Activated T-cell treated with anti-CD3 and anti-CD28 coated beads for 1 hour (primary cell): ENCODE measurements at regions not wholly inside any gene's neighbourhood (a gene's known extent, or its start where the extent isn't known, plus 50 kb on each side); places are given as distances from the start of the nearest gene placed in this dataset.
"Not testable (repeated sequence)": the region's sequence is repeated elsewhere in the genome, so short reads cannot be mapped to it uniquely, and the experiment has no call there.

Source experiments
- DNase-seq: peaks from one replicate; pipeline ENCODE4 v3.0.0-alpha.2; 2020; ENCODE audit warnings: low read depth

DNA sequence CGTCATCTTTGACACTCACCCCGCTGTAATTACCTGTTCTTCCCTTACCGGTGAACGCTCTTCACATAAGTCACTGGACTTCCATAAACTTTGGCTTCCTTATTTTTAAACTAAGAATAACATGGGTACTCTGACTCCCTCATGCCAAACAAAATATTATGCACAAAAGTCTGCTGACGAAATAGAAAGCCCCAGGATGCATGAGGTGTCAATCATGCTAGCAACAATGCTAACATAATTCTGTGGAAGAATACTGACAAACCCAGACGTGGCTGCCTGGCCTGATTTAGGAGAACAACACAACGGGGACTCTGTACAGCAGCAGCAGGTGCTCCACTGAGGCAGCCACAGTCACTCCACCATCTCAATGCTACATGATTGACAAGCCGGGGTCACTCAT, 137.5 kb downstream of the CCDC71L start:
- DNase-seq, result no peak

DNA sequence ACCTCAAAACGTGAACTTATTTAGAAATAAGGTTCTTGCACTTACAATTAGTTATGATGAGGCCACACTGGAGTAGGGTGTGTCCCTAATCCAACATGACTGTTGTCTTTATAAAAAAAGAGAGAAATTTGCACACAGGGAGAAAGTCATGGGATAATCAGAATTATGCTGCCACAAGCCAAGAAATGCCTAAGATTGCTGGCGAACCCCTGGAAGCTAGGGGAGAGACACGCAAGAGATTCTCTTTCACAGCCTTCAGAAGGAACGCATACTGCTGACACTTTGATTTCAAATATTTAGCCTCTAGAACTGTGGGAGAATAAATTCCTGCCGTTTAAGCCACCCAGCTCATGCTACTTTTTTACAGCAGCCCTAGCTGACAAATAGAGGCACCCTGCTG, 138.3 kb downstream of the CCDC71L start:
- no peak for DNase-seq

DNA sequence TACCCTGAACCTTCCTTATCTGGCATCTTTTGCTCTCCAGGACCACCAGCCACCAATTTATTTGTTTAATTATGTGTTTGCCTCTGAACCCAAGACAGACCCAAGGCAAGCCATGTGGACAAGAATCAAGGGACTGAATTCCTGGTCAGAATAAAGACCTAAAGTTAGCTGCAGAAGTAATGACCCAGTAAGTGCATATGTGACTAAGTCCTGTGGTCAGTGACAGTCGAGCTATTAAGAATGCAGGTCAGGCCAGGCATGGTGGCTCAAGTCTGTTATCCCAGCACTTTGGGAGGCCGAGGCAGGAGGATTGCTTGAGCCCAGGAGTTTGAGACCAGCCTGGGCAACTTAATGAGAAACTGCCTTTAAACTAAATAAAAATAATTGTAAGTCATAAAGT, 139.4 kb downstream of the CCDC71L start:
- DNase-seq, result no peak

DNA sequence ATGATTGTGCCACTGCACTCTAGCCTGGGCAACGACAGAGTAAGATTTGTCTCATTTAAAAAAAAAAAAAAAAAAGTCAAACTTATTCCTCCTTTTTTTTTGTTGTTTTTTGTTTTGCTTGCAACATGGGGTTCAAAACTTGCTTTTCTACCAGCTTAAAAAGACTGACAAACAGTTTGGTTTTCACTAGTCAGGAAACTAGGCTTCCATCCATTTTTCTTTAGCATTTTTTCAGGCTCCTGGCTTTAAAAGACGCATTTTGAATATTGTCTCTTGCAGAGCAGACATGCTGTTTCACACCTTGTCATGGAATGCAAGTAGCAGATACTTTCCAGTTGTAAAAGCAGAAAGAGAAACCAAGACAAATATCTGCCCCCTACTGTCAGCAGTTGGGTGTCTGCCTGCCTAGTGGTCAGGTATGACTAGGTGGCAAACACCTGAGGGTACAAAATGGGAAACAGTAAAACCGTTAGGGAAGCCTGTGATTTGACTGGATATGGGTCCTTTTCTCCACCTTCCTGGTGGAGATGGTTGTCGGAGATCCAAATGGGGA, 139.9 kb downstream of the CCDC71L start:
- DNase-seq, result no peak

DNA sequence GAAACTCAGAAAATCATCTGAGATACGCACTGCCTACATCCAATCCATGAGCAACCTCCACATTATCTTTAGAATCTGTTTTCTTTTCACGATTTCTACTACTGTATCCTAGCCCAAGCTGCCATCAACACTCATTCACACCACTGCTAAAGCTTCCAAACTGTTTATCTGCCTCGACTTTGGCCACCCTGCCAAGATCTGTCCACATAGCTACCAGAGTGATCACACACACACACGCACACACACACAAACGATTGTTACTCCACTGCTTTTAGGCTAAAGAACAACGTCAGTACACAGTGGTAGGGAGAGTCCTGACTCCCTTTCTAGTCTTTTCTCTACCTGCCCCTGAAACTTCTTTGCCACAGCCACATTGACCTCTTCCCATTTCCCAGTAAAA, 142.0 kb downstream of the CCDC71L start:
- DNase-seq, result no peak

DNA sequence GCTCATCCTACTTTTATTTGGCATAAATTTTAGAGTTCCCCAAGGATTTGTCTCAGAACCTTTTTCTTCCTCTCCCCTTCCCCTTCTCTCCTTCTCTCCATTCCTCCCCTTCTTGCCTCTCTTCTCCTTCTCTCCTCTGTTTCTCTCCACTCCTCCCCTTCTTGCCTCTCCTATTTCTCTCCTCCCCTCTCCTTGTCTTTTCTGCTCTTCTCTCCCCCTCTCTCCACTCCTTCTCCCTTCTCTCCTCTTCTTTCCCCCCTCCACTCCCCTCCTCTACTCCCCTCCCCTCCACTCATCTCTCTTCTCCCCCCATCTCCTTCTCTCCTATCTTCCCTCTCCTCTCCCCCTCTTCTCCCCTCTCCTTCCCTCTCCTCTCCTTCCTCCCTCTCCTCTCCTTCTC, 142.7 kb downstream of the CCDC71L start:
- DNase-seq, result no peak

DNA sequence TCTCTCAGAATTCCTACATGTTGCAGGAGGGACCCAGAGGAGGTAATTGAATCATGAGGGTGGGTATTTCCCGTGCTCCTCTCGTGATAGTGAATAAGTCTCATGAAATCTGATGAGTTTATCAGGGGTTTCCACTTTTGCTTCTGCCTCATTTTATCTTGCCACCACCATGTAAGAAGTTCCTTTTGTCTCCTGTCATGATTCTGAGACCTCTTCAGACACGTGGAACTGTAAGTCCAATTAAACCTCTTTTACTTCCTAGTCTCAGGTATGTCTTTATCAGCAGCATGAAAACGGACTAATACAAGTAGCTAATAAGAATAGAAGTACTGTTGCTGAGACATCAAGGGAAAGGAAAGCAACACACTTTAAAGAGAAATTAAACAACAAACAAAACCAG, 143.4 kb downstream of the CCDC71L start:
- no peak for DNase-seq

DNA sequence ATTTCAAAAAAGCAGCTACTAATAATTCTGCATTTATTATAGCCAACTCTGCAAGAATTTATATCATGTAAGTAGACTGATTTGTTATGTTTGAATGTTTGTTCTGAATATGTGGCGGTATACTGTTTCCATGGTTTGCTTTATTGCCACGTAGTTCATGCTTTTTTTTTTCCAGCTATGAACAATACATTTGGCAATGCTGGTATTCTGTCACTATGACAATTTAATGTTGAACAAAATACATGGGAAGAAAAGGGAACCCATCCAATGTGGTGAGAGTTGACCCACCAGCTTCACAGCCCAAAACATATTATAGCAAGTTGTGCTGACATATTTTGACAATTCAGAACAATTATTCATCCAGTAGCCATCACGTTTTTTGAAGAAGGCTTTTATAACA, 145.6 kb downstream of the CCDC71L start:
- DNase-seq, result no peak

DNA sequence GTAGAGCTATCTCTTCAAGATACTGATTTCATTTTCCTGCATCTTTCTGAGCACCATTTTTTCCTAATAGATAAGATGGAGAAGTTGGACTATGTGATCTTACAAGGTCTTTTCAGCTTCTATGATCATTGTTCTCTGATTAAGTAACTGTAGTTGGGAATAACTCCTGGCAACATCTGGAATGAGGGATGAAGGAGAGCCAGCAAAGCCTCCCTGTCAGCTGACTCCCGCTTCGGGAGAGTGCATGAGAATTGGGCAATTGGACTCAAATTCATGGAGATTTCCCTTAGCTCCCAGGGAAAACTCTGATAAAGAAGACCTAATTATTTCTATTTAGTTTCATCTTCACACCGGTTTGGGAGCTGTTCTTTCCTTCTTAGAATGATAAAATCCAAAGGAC, 146.1 kb downstream of the CCDC71L start:
- no peak for DNase-seq

DNA sequence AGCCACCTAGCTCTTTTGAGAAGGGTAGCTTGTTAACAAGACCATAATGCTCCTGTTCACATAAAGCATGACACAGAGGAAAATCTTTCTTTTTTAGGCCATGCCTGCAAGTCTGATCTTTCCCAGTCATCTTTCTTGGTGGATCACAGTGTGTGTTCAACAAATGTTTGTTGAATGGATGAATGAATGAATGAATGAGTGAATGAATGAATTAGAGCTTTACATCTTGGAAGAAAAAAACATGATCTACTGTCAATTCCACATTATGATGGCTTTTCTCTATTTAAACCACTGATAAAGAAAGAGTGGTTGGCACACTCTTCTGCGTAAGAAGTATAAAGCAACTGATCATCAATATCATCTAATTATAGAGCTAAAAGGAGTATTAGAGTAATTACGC, 148.7 kb downstream of the CCDC71L start:
- no peak for DNase-seq

DNA sequence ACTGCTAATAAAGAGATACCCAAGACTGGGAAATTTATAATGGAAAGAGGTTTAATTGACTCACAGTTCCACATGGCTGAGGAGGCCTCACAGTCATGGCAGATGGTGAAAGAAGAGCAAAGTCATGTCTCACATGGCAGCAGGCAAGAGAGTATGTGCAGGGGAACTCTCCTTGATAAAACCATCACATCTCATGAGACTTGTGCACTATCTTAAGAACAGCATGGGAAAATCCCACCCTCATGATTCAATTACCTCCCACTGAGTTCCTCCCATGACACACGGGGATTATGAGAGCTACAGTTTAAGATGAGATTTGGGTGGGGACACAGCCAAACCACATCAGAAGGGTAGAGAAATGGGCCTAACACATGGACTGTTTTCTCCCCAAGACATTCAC, 156.3 kb downstream of the CCDC71L start:
- DNase-seq, result no peak

DNA sequence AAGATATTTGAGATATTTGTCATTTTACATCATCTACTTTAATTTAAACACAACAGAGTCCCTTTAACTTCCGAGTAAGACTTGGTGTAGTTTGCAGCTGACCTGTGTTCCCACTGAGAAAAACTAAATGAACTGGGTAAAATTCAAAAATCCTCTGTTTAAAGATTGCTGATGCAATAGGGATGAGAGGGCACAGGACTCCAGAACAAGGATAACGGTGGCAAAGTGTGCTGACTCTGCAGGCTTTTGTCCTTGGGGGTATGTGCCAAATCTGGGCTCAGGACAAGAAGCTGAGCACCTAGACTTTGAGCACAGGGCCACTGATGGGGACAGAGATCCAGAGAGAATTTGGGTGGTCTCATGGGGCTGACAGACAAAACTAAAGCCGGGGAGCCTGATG, 156.8 kb downstream of the CCDC71L start:
- DNase-seq, result no peak

DNA sequence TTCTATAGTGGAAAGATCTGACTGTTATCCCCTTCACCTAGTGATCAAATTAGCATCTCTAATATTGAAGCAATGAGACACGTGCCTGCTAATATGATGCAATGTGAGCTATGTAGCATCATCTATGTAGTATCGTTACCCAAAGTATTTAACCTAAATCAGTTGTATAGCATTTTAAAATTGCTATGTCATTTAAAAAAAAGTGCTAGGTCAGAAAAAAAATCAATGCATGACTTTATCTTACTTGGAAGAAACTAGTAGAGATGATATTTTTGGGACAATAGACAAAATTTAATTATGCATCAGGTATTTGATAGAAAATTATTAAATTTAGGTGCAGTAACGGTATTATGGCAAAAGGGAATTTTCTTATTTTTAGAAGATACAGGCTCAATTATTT, 157.3 kb downstream of the CCDC71L start:
- no peak for DNase-seq

DNA sequence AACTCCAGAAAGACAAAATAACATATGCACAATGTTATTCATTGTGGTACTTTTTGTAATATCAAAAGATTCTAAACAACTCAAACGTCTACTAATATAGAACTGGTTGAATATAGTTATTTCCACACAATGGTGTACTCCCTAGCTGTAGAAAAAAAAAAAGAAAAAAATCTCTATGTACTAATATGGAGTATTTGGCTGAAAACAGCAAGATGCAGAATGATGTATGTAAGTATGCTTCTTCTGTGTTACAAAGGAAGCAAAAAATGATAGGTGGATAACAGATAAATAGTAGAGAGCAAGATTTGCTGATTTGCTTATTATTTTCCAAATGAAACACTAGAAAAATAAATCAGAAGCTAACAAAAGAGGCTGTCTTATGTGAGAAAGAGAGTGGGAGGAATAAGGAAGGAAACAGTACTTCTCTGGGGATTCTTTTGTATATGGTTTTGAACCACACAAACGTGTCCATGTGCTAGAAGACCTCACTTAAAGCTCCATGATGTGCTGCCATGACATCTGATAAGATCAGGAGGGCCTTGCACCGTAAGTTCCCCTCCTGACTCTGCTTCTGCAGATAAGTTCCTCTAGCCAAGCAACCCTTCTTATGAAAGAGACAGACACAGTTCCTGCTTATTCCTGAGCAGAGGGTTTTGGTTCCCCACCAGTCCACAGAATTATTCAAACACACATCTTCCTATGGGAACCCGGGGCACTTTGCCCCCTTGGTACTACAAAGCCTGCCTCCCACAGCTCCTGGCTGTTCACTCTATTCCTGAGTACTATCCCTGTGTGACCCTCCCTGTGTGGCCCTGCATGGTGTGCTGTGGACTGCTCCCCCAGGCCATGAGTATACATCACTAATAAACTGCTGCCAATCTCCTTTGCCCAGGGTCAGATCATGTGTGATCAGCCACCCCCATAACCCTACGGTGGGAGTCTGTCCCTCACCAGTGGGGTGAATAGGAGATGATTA, 159.1 kb downstream of the CCDC71L start:
- DNase-seq, result no peak

DNA sequence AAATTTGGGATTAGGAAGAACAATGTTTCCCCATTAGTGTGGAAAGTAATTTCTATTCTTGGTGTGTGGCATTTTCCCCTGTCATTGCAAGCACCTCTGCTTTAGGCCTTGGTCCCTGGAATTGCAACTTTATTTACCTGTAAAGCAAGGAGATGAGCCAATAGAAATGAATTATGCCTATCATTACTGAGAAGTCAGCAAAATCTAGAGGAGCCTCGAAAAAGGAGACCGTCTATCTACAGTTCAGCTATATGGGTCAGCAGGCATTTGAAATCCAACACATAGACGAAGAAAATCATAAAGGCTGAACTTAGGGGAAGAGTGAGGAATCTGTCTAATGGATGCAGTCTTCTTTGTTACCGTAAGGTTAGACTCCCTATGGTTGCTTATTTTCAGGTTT, 161.1 kb downstream of the CCDC71L start:
- no peak for DNase-seq

DNA sequence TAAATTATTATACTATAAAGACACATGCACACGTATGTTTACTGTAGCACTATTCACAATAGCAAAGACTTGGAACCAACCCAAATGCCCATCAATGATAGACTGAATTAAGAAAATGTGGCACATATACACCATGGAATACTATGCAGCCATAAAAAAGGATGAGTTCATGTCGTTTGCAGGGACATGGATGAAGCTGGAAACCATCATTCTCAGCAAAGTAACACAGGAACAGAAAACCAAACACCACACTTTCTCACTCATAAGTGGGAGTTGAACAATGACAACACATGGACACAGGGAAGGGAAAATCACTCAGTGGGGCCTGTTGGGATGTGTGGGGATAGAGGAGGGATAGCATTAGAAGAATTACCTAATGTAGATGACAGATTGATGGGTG, 163.0 kb downstream of the CCDC71L start:
- not testable (repeated sequence) for DNase-seq

DNA sequence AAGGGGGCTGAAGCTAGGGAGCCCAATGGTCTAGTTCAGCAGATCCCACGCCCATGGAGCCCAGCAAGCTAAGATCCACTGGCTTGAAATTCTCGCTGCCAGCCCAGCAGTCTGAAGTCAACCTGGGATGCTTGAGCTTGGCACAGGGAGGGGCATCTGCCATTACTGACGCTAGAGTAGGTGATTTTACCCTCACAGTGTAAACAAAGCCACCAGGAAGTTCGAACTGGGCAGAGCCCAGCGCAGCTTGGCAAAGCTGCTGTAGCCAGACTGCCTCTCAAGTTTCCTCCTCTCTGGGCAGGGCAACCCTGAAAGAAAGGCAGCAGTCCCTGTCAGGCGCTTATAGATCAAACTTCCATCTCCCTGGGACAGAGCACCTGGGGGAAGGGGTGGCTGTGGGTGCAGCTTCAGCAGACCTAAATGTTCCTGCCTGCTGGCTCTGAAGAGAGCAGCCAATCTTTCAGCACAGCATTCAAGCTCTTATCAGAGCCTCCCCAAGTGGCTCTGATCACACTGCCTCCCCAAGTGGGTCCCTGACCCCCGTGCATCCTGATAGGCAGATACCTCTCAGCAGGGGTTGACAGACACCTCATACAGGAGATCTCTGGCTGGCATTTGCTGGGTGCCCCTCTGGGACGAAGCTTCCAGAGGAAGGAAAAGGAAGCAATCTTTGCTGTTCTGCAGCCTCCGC, 167.8 kb downstream of the CCDC71L start:
- DNase-seq, result no peak

DNA sequence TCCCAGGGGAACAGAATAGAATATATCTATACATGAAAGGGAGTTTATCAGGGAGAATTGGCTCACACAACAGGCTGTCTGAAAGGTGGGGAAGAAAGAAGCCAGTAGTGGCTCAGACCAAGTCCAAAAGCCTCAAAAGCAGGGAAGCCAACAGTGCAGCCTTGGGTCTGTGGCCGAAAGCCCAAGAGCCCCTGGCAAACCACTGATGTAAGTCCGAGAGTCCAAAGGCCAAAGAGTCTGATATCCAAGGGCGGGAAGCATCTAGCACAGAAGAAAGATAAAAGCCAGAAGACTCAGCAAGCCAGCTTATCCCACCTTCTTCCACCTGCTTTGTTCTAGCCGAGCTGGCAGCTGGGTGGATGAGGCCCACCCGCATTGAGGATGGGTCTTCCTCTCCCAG, 172.5 kb downstream of the CCDC71L start:
- DNase-seq, result no peak

DNA sequence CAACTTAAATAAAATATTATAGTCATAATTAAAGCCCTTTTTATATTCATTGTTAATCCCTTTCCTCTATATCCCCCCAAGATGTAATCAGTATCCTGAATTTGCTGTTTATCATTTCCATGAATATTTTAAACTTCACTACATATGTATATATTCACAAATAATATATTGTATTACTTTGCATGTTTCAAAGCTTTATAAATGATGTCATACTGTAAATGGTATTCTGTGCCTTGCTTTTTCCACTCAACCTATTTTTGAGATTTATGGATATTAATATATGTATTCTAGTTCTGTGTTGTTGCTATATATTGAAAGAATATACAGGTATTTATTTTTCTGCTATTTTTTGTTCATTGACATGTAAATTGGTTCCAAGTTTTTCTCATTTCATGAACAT, 173.1 kb downstream of the CCDC71L start:
- DNase-seq, result no peak

DNA sequence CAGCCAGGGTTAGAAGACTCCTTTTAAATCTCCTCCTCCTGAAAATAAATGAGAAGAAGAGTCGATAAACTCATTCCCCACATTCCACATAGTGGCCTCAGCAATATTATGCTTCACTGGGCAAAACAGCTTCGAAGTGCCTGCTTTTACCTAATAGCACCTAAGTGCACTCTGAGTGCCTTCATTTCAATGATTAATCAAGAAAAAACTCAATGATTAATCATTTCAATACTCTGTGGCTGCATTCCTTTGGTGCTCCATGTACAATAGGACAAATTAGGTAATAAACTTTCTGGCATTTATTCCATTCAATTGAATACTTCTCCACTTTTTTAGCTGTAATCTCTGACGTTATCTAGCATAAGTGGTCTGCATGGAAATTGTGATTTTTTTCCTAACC, 174.6 kb downstream of the CCDC71L start:
- no peak for DNase-seq

DNA sequence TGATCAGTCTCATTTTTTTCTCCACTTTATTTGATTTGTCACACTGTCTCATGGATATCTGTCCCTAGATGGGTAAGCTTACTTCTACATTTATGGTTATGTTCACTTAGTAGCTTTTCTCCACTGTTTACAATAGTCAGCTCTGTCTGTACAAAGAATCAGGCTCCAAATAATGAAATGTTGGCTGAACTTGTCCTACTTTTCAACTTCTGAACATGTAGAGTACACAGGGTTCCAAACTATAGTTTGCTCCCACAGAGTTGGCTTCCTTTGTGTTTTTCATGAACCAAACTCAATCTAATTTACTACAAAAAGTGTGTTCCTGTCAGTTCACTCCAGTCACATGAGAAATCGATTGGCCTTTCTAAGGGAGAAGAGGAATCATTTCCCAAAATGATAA, 175.0 kb downstream of the CCDC71L start:
- no peak for DNase-seq

DNA sequence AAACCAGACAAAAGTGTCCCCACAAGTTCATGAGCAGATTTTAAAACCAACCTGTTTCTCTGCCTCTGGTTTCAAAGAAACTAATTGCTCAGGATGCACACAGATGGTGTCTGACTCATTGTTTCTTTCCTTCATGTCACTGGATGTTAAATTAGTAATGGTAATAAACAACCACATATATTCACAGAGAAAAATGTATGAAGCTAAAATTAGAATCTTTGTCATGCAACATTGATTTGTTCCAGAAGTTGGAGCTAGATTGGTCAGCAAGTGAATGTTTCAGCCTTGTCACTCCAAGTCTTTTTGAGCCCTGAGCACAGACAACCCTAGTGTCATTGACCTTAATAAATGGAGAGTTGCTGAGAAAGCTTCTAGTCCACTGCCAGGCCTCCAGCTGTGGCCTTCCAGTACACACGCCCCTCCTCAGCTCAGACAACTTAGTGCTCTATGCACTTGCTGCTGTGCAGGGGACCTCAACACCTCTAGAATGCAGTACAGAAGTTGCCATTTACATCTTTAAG, 175.9 kb downstream of the CCDC71L start:
- no peak for DNase-seq

DNA sequence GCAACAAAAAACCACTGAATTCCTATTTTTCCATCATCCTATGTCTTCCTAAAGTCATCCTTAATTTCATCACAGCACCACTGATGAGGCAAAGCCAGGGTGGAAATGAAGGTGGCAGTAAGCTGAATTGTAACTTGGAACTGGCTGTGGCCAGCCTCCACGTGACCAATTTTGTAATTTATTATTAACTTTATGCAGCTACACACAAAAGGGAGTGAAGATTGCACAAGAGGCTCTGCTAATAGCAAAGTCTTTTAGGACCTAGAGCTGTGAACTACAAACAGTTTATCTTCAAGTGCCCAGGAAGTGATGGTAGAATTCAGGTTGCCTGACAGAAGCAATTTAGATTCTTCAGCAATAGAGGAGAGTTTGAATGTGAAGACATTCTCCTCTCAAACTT, 176.4 kb downstream of the CCDC71L start:
- DNase-seq, result no peak
